C4-2B (cell line): ENCODE measurements at regions not wholly inside any gene's neighbourhood (a gene's known extent, or its start where the extent isn't known, plus 50 kb on each side); places are given as distances from the start of the nearest gene placed in this dataset.

ENCODE experiments used
- H3K27ac ChIP-seq: fragments of 450-650 bp; 2 replicates; pipeline ENCODE4 v1.5.1; 2017
- CTCF ChIP-seq: fragments of 450-650 bp; conservative IDR thresholded peaks from 2 replicates; pipeline ENCODE4 v1.5.1; 2017; ENCODE audit warnings: mild to moderate bottlenecking
- ZFX ChIP-seq: fragments of 450-650 bp; IDR thresholded peaks from 2 replicates; pipeline ENCODE4 v1.6.1; 2017

GRCh38 chr16:51509336-51509735, 358.3 kb upstream of the SALL1 start:
- no peak overlapping the region for H3K27ac ChIP-seq
- TF ChIP-seq ZFX: no peak
- no peak for TF ChIP-seq CTCF

- no peak for TF ChIP-seq CTCF
- TF ChIP-seq ZFX: no peak
- H3K27ac ChIP-seq: no peak overlapping the region
These were observed 357.6 kb upstream of the SALL1 start for GRCh38 chr16:51508490-51509212.

- TF ChIP-seq ZFX (no peak), CTCF (no peak)
- H3K27ac ChIP-seq: no peak overlapping the region
These were observed 356.2 kb upstream of the SALL1 start for GRCh38 chr16:51507286-51507685.

- TF ChIP-seq CTCF (no peak), ZFX (no peak)
- H3K27ac ChIP-seq: no peak overlapping the region
These were observed 349.2 kb upstream of the SALL1 start for GRCh38 chr16:51500306-51500705.

GRCh38 chr16:51497541-51498211, 346.6 kb upstream of the SALL1 start:
- TF ChIP-seq CTCF (no peak), ZFX (no peak)

GRCh38 chr16:51490866-51491265, 339.8 kb upstream of the SALL1 start:
- no peak overlapping the region for H3K27ac ChIP-seq

More at GRCh38 chr16:51497541-51498211, 346.6 kb upstream of the SALL1 start:
- H3K27ac ChIP-seq: no peak overlapping the region

More at GRCh38 chr16:51490866-51491265, 339.8 kb upstream of the SALL1 start:
- no peak for TF ChIP-seq ZFX
- no peak for TF ChIP-seq CTCF
